ENCODE measurements at regions not wholly inside any gene's neighbourhood (a gene's known extent, or its start where the extent isn't known, plus 50 kb on each side); places are given as distances from the start of the nearest gene placed in this dataset.

- TF ChIP-seq, protein P1, sequence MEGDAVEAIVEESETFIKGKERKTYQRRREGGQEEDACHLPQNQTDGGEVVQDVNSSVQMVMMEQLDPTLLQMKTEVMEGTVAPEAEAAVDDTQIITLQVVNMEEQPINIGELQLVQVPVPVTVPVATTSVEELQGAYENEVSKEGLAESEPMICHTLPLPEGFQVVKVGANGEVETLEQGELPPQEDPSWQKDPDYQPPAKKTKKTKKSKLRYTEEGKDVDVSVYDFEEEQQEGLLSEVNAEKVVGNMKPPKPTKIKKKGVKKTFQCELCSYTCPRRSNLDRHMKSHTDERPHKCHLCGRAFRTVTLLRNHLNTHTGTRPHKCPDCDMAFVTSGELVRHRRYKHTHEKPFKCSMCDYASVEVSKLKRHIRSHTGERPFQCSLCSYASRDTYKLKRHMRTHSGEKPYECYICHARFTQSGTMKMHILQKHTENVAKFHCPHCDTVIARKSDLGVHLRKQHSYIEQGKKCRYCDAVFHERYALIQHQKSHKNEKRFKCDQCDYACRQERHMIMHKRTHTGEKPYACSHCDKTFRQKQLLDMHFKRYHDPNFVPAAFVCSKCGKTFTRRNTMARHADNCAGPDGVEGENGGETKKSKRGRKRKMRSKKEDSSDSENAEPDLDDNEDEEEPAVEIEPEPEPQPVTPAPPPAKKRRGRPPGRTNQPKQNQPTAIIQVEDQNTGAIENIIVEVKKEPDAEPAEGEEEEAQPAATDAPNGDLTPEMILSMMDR (conservative IDR thresholded peaks at IDR 0.05; ENCODE audit: low read depth) = no peak
- CTCF ChIA-PET = no interaction called here
Observed at GRCh38 chr7:13235436-13235835, 548.0 kb downstream of the ARL4A start.

DNA sequence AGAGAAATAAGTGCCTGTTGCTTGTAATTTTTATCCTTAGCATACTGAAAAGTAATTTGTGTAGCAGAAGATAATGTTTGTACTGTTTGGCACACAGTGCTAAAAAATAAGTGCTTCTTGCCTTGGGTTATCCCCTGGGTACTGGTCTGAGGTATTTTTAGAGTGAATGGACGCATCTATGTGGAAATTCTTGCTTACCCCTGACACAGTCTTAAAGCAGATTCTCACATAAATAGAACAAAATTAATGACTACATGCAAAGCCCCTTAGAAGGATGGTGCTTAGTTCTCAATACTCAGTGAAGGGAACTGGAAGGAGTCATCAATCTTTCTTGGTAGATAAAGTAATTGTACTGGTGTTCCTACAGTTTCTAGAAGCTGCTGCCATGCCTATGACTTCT is 548.6 kb downstream of the ARL4A start:
- H3K27ac ChIP-seq = no peak overlapping the region
- DNase-seq (ENCODE audit: low spot score) = no peak
- POLR2A ChIA-PET (ENCODE audit: low non-redundant PET) = no interaction called here
- TF ChIP-seq, protein P1 (conservative IDR thresholded peaks at IDR 0.05; ENCODE audit: low read depth) = no peak
- CTCF ChIA-PET = no interaction called here

More at GRCh38 chr7:13235436-13235835, 548.0 kb downstream of the ARL4A start:
- POLR2A ChIA-PET (ENCODE audit: low non-redundant PET) = no interaction called here
- H3K27ac ChIP-seq = no peak overlapping the region
- no peak for DNase-seq (ENCODE audit: low spot score)

GRCh38 chr7:13240349-13240748 is 552.9 kb downstream of the ARL4A start:
- no peak overlapping the region for H3K27ac ChIP-seq
- peak; percentile 37 for DNase-seq (ENCODE audit: low spot score)
- TF ChIP-seq, protein P1 (conservative IDR thresholded peaks at IDR 0.05; ENCODE audit: low read depth) = no peak
- ChIA-PET POLR2A (ENCODE audit: low non-redundant PET) (no interaction called here), CTCF (no interaction called here)

- DNase-seq (ENCODE audit: low spot score) = no peak
- TF ChIP-seq, protein P1 (conservative IDR thresholded peaks at IDR 0.05; ENCODE audit: low read depth) = no peak
- CTCF ChIA-PET = no interaction called here
- POLR2A ChIA-PET (ENCODE audit: low non-redundant PET) = no interaction called here
- no peak overlapping the region for H3K27ac ChIP-seq
Observed at GRCh38 chr7:13241416-13241815, 554.0 kb downstream of the ARL4A start.

DNA sequence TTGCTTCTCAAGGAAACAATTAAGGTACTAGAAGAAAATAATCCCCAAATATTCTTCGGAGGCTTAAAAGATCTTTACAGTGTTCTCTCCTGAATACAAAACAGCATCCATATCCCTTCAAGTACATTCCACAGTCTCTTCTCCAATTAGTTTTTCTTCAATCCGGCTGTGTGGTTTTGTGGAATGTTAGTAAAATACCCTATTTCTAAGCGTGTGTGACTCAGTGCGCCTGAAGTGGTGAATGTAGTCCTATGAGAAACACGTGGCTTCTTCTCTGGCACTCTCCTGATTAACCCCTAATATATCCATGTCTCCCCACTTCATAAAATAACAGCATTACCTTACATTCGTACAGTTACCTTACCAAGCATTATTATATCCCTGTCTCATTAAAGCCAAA is 570.2 kb downstream of the ARL4A start:
- no peak for DNase-seq (ENCODE audit: low spot score)
- ChIA-PET POLR2A (ENCODE audit: low non-redundant PET) (no interaction called here), CTCF (interaction anchor here (0.6 kb wide), 1 partner anchor 9 kb away, joined by 3 read pairs; no protein-coding TSS in a partner anchor)
- TF ChIP-seq, protein P1 (conservative IDR thresholded peaks at IDR 0.05; ENCODE audit: low read depth) = no peak
- H3K27ac ChIP-seq = no peak overlapping the region

- no peak for DNase-seq (ENCODE audit: low spot score)
- H3K27ac ChIP-seq = no peak overlapping the region
- TF ChIP-seq, protein P1 (conservative IDR thresholded peaks at IDR 0.05; ENCODE audit: low read depth) = no peak
- CTCF ChIA-PET = no interaction called here
- POLR2A ChIA-PET (ENCODE audit: low non-redundant PET) = no interaction called here
Observed at GRCh38 chr7:13258386-13258785, 571.0 kb downstream of the ARL4A start.

DNA sequence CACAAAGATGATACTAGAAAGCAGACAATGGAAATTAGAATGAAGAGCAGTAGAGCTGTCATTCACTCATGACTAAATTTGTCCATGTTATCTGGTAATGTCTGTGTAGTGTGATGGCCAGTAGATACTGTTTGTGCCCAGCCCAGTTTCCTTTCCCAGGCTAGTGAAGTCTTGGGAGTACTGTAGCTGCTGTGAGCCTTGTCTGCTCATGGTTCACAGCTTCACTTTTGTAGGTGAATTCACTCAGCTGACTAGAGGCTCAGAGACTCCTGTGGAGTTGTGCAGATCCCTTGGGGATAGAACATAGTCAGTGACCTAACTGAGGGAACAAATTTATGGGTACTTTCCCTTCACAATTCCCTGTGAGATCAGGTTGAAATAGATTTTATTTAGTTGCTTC is 572.5 kb downstream of the ARL4A start:
- no peak overlapping the region for H3K27ac ChIP-seq
- DNase-seq (ENCODE audit: low spot score) = no peak
- CTCF ChIA-PET = no interaction called here
- TF ChIP-seq, protein P1 (conservative IDR thresholded peaks at IDR 0.05; ENCODE audit: low read depth) = no peak
- POLR2A ChIA-PET (ENCODE audit: low non-redundant PET) = no interaction called here

Data from RWPE1 (cell line).